ENCODE measurements at regions not wholly inside any gene's neighbourhood (a gene's known extent, or its start where the extent isn't known, plus 50 kb on each side); places are given as distances from the start of the nearest gene placed in this dataset.

- H3K79me2 ChIP-seq (ENCODE audit: low read length) = no peaks in the 10 kb centered on the region
- H3K27ac ChIP-seq (ENCODE audit: low read length) = no peak overlapping the region
- no peak overlapping the region for H3K4me2 ChIP-seq (ENCODE audit: low read length)
- H2AFZ ChIP-seq (ENCODE audit: low read length) = no peak overlapping the region
- H3K9ac ChIP-seq (ENCODE audit: low read length) = no peak overlapping the region
- no peaks in the 10 kb centered on the region for H3K36me3 ChIP-seq (ENCODE audit: low read depth, low read length)
- no TSS peak for BruUV-seq (replicated peaks)
- H3F3A ChIP-seq (ENCODE audit: low read length, unreplicated experiment) = no peaks in the 10 kb centered on the region
- no peaks in the 10 kb centered on the region for H3K9me2 ChIP-seq (replicated peaks; ENCODE audit: low read length)
- H3K4me1 ChIP-seq (ENCODE audit: insufficient read depth, low read length) = no peaks in the 10 kb centered on the region
- no peaks in the 10 kb centered on the region for H4K20me1 ChIP-seq (ENCODE audit: low read length)
- H3K9me3 ChIP-seq (ENCODE audit: low read length) = no peaks in the 10 kb centered on the region
- H3K4me3 ChIP-seq (ENCODE audit: low read length) = no peak overlapping the region
- ATAC-seq (no peak), DNase-seq (no peak)
- TF ChIP-seq EZH2phosphoT487 (IDR thresholded peaks at IDR 0.05; ENCODE audit: borderline replicate concordance, low read length) (no peak), EZH2 (IDR thresholded peaks at IDR 0.05; ENCODE audit: low read length, unreplicated experiment) (no peak), CTCF (conservative IDR thresholded peaks at IDR 0.05; ENCODE audit: low read depth, low read length) (no peak)
- ChIA-PET POLR2A (ENCODE audit: unreplicated experiment) (no interaction called here), CTCF (no interaction called here)
- intact Hi-C loops (cut with micrococcal nuclease) = no loop called here
- peaks cover 16% of the 10 kb centered on the region for H3K27me3 ChIP-seq (ENCODE audit: low read length)
Measured at GRCh38 chr9:134245179-134245578, 80.8 kb upstream of the RNU6ATAC start.

GRCh38 chr9:134247918-134248631, 78.2 kb upstream of the RXRA start:
- ChIA-PET CTCF (no interaction called here), POLR2A (ENCODE audit: unreplicated experiment) (no interaction called here)
- no peak overlapping the region for H3K27ac ChIP-seq (ENCODE audit: low read length)
- intact Hi-C loops (cut with micrococcal nuclease) = no loop called here
- H3K36me3 ChIP-seq (ENCODE audit: low read depth, low read length) = no peaks in the 10 kb centered on the region
- ATAC-seq (no peak), DNase-seq (no peak)
- TF ChIP-seq EZH2phosphoT487 (IDR thresholded peaks at IDR 0.05; ENCODE audit: borderline replicate concordance, low read length) (no peak), EZH2 (IDR thresholded peaks at IDR 0.05; ENCODE audit: low read length, unreplicated experiment) (no peak), CTCF (conservative IDR thresholded peaks at IDR 0.05; ENCODE audit: low read depth, low read length) (no peak)
- no peak overlapping the region for H3K9ac ChIP-seq (ENCODE audit: low read length)
- no peaks in the 10 kb centered on the region for H3K9me3 ChIP-seq (ENCODE audit: low read length)
- H3F3A ChIP-seq (ENCODE audit: low read length, unreplicated experiment) = no peaks in the 10 kb centered on the region
- H3K4me1 ChIP-seq (ENCODE audit: insufficient read depth, low read length) = no peaks in the 10 kb centered on the region
- H4K20me1 ChIP-seq (ENCODE audit: low read length) = no peaks in the 10 kb centered on the region
- no peak overlapping the region for H3K4me2 ChIP-seq (ENCODE audit: low read length)
- no peak overlapping the region for H2AFZ ChIP-seq (ENCODE audit: low read length)
- peaks cover 8% of the 10 kb centered on the region for H3K27me3 ChIP-seq (ENCODE audit: low read length)
- no peaks in the 10 kb centered on the region for H3K79me2 ChIP-seq (ENCODE audit: low read length)
- no peak overlapping the region for H3K4me3 ChIP-seq (ENCODE audit: low read length)
- no TSS peak for BruUV-seq (replicated peaks)
- no peaks in the 10 kb centered on the region for H3K9me2 ChIP-seq (replicated peaks; ENCODE audit: low read length)

- ChIA-PET CTCF (no interaction called here), POLR2A (ENCODE audit: unreplicated experiment) (no interaction called here)
- Histone ChIP-seq H3K36me3 (ENCODE audit: low read depth, low read length) (no peaks in the 10 kb centered on the region), H3K27ac (ENCODE audit: low read length) (no peak overlapping the region), H2AFZ (ENCODE audit: low read length) (no peak overlapping the region), H3K9me3 (ENCODE audit: low read length) (no peaks in the 10 kb centered on the region), H3K4me2 (ENCODE audit: low read length) (no peak overlapping the region), H3K4me3 (ENCODE audit: low read length) (no peak overlapping the region), H3K9me2 (replicated peaks; ENCODE audit: low read length) (no peaks in the 10 kb centered on the region), H3F3A (ENCODE audit: low read length, unreplicated experiment) (no peaks in the 10 kb centered on the region), H3K79me2 (ENCODE audit: low read length) (no peaks in the 10 kb centered on the region), H3K9ac (ENCODE audit: low read length) (no peak overlapping the region), H3K4me1 (ENCODE audit: insufficient read depth, low read length) (no peaks in the 10 kb centered on the region), H4K20me1 (ENCODE audit: low read length) (no peaks in the 10 kb centered on the region), H3K27me3 (ENCODE audit: low read length) (0 out of 2 replicates have a peak, but pooled peaks cover 3% of the 10 kb centered on the region)
- no TSS peak for BruUV-seq (replicated peaks)
- intact Hi-C loops (cut with micrococcal nuclease) = no loop called here
- ATAC-seq = no peak
- no peak for DNase-seq
- TF ChIP-seq EZH2phosphoT487 (IDR thresholded peaks at IDR 0.05; ENCODE audit: borderline replicate concordance, low read length) (no peak), EZH2 (IDR thresholded peaks at IDR 0.05; ENCODE audit: low read length, unreplicated experiment) (no peak), CTCF (conservative IDR thresholded peaks at IDR 0.05; ENCODE audit: low read depth, low read length) (no peak)
Measured at GRCh38 chr9:134251296-134252069, 74.8 kb upstream of the RXRA start.

Measured in PC-3 (cell line).